Right lobe of liver (tissue), 6 donors: ENCODE measurements at regions not wholly inside any gene's neighbourhood (a gene's known extent, or its start where the extent isn't known, plus 50 kb on each side); places are given as distances from the start of the nearest gene placed in this dataset.
A peak's percentile ranks its signal among the peaks of the same experiment; 100 is the strongest.

ENCODE experiments used
- ATAC-seq, 4 donors: fragments of 200-7000 bp; cut with Tn5 transposase; one replicate each; pipeline ENCODE4 v1.9.1; 2020; ENCODE audit warnings: mild to moderate bottlenecking in 4 of 4, moderate library complexity in 4 of 4
- DNase-seq, 3 donors: peaks; one replicate each; pipeline ENCODE4 v3.0.0-alpha.2; 2020
- H3K27ac ChIP-seq, 3 donors: fragments of 200-600 bp; one replicate each; pipeline ENCODE4 v1.8.0; 2022
- H3K27me3 ChIP-seq, 2 donors: fragments of 200-600 bp; one replicate each; pipeline ENCODE4 v1.8.0; 2022
- H3K36me3 ChIP-seq, 4 donors: fragments of 200-600 bp; sonication (generic) in 1 of 4; one replicate each; pipeline versions ENCODE4 v1.5.1 to v1.8.0; 2017 to 2022; ENCODE audit warnings: control low read depth in 1 of 4
- H3K4me1 ChIP-seq, 4 donors: fragments of 200-600 bp; sonication (generic) in 1 of 4; one replicate each; pipeline versions ENCODE4 v1.5.1 to v1.8.0; 2017 to 2022; ENCODE audit warnings: control low read depth in 1 of 4
- H3K4me3 ChIP-seq, 3 donors: fragments of 200-600 bp; one replicate each; pipeline ENCODE4 v1.8.0; 2022
- H3K9me3 ChIP-seq, 4 donors: fragments of 200-600 bp; sonication (generic) in 1 of 4; one replicate each; pipeline versions ENCODE4 v1.5.1 to v1.8.0; 2017 to 2022; ENCODE audit warnings: control low read depth in 1 of 4
- CTCF ChIP-seq, 4 donors: fragments of 200-600 bp in 3 of 4; fragments of 450-650 bp in 1 of 4; IDR thresholded peaks; one replicate each; pipeline versions ENCODE4 v1.5.1 to v1.8.0; 2016 to 2022; ENCODE audit warnings: antibody characterized with exemption in 4 of 4, mild to moderate bottlenecking in 2 of 4
- POLR2A ChIP-seq: fragments of 450-650 bp; IDR thresholded peaks from one replicate; pipeline ENCODE4 v1.6.1; 2017; ENCODE audit warnings: antibody characterized with exemption, mild to moderate bottlenecking
- WGBS: methylation state at CpG from one replicate; pipeline ENCODE4 v1.1.6; 2018; ENCODE audit warnings: low coverage, low lambda C conversion rate; ENCODE audit not compliant: insufficient coverage; ENCODE audit errors: missing lambda C conversion rate; 5-methylcytosine and 5-hydroxymethylcytosine counted together
- intact Hi-C, 2 donors: fragments of 100-400 bp; cut with DNase I; formaldehyde crosslinking; loops; one replicate each; pipeline versions ENCODE4 v1.11.2 to v1.14.1; 2022
- donor health status: DM: no; HTN: yes; CAD: no.
- donor health status: DM: no; HTN: no; CAD: no.
- donor health status: DM: no; HTN: no; CAD: no.
- donor health status: DM: no; HTN: yes; CAD: no.
- donor health status: DM: no; HTN: yes; CAD: no.

GRCh38 chr6:121578216-121578615 lies 142.8 kb downstream of the GJA1 start:
- intact Hi-C loops, result no loop called here
- Histone ChIP-seq H3K9me3 (no peaks in the 10 kb centered on the region), H3K36me3 (no peaks in the 10 kb centered on the region), H3K4me1 (no peaks in the 10 kb centered on the region), H3K27me3 (no peaks in the 10 kb centered on the region), H3K27ac (no peak overlapping the region), H3K4me3 (no peak overlapping the region)
- TF ChIP-seq POLR2A (no peak), CTCF (IDR thresholded peaks at IDR 0.05) (no peak)
- no peak for ATAC-seq
- DNase-seq, result no peak

- ATAC-seq, result no peak
- Histone ChIP-seq H3K4me3 (no peak overlapping the region), H3K9me3 (no peaks in the 10 kb centered on the region), H3K4me1 (no peaks in the 10 kb centered on the region), H3K36me3 (no peaks in the 10 kb centered on the region), H3K27ac (no peak overlapping the region), H3K27me3 (no peaks in the 10 kb centered on the region)
- DNase-seq, result no peak
- 56% methylated on average over 1 of the region's 1 CpG for WGBS
- intact Hi-C loops, result no loop called here
- TF ChIP-seq POLR2A, result no peak
- no peak for TF ChIP-seq CTCF (IDR thresholded peaks at IDR 0.05)
These were observed 144.0 kb downstream of the GJA1 start for GRCh38 chr6:121579478-121579877.

- Histone ChIP-seq H3K36me3 (no peaks in the 10 kb centered on the region), H3K4me1 (no peaks in the 10 kb centered on the region), H3K27me3 (no peaks in the 10 kb centered on the region), H3K9me3 (no peaks in the 10 kb centered on the region), H3K27ac (no peak overlapping the region), H3K4me3 (no peak overlapping the region)
- intact Hi-C loops, result no loop called here
- ATAC-seq (no peak), DNase-seq (no peak)
- 31% methylated on average over 2 of the region's 2 CpGs for WGBS
- TF ChIP-seq CTCF (IDR thresholded peaks at IDR 0.05) (no peak), POLR2A (no peak)
These were observed 145.9 kb downstream of the GJA1 start for GRCh38 chr6:121581327-121581726.

- intact Hi-C loops, result no loop called here
- Histone ChIP-seq H3K36me3 (no peaks in the 10 kb centered on the region), H3K27ac (no peak overlapping the region), H3K9me3 (no peaks in the 10 kb centered on the region), H3K4me1 (no peaks in the 10 kb centered on the region), H3K27me3 (no peaks in the 10 kb centered on the region), H3K4me3 (no peak overlapping the region)
- no peak for TF ChIP-seq CTCF (IDR thresholded peaks at IDR 0.05)
- TF ChIP-seq POLR2A, result no peak
- WGBS, result 69% methylated on average over 3 of the region's 3 CpGs
- ATAC-seq (no peak), DNase-seq (no peak)
These were observed 146.8 kb downstream of the GJA1 start for GRCh38 chr6:121582262-121582661.

GRCh38 chr6:121584586-121585369 lies 149.3 kb downstream of the GJA1 start:
- DNase-seq (no peak), ATAC-seq (peak in 1 of 4 donors; percentile 56)
- Histone ChIP-seq H3K27me3 (no peaks in the 10 kb centered on the region), H3K4me1 (no peaks in the 10 kb centered on the region), H3K9me3 (no peaks in the 10 kb centered on the region), H3K27ac (peak overlapping the region in 1 of 3 donors; percentile 10), H3K4me3 (no peak overlapping the region), H3K36me3 (no peaks in the 10 kb centered on the region)
- 44% methylated on average over 4 of the region's 4 CpGs for WGBS
- intact Hi-C loops, result no loop called here
- no peak for TF ChIP-seq POLR2A
- no peak for TF ChIP-seq CTCF (IDR thresholded peaks at IDR 0.05)
